HCT116 (cell line): ENCODE measurements at regions not wholly inside any gene's neighbourhood (a gene's known extent, or its start where the extent isn't known, plus 50 kb on each side); places are given as distances from the start of the nearest gene placed in this dataset.

ENCODE experiments used
- ATAC-seq: fragments of 200-7000 bp; cut with Tn5 transposase; 2 replicates; pipeline ENCODE4 v1.9.1; 2020; ENCODE audit warnings: mild to moderate bottlenecking, moderate library complexity
- BruUV-seq: library from RNA; stranded (reverse); fragments of 400-500 nt; replicated peaks from 2 replicates; lab custom pipeline; 2021; lab: Mats Ljungman, UMichigan
- CTCF ChIA-PET: fragments of 300-600 bp; sonication (Branson Sonifier 250); formaldehyde crosslinking; loops from one replicate; lab custom pipeline; 2021; ENCODE audit warnings: antibody characterized with exemption; lab: Charles Lee
- POLR2A ChIA-PET: fragments of 300-600, 350-600 bp; sonication (Branson Sonifier 250); formaldehyde crosslinking; loops from one replicate; lab custom pipeline; 2021; ENCODE audit warnings: antibody characterized with exemption; lab: Charles Lee
- RAD21 ChIA-PET, 2 experiments: fragments of 300-600 bp; sonication (Branson Sonifier 250); formaldehyde crosslinking; loops; one replicate each; lab custom pipeline; 2023; ENCODE audit warnings: low total read pairs in 2 of 2; ENCODE audit not compliant: uncharacterized antibody in 2 of 2, unreplicated experiment in 2 of 2, low non-redundant PET in 1 of 2; lab: Charles Lee
- DNase-seq: peaks from one replicate; pipeline ENCODE4 v3.0.0-alpha.2; 2010; ENCODE audit warnings: low read depth, low spot score
- H2AFZ ChIP-seq: fragments of 200-600 bp; shearing (Covaris generic), sonication (generic); 2 replicates; pipeline ENCODE4 v1.6.1; 2017; ENCODE audit warnings: low read depth, mixed run types, mixed read lengths, antibody characterized with exemption, low read length; ENCODE audit not compliant: poor library complexity, severe bottlenecking
- H3K27ac ChIP-seq: 2 replicates; pipeline ENCODE4 v1.5.1; 2012; ENCODE audit warnings: low read depth, low read length
- H3K27me3 ChIP-seq: fragments of 200-600 bp; sonication (generic); 2 replicates; pipeline ENCODE4 v1.6.1; 2016; ENCODE audit warnings: mixed run types, low read length, mixed read lengths; ENCODE audit not compliant: insufficient read depth
- H3K36me3 ChIP-seq, 2 experiments: fragments of 200-500 bp in 1 of 2; fragments of 200-600 bp in 1 of 2; sonication (Bioruptor generic) in 1 of 2; sonication (generic) in 1 of 2; 2 replicates each; pipeline versions ENCODE4 v1.5.1 to v1.6.1; 2014 to 2016; ENCODE audit warnings: low read length in 2 of 2, inconsistent platforms in 1 of 2, mixed read lengths in 1 of 2, mixed run types in 1 of 2; ENCODE audit not compliant: insufficient read depth in 2 of 2, control insufficient read depth in 1 of 2
- H3K4me1 ChIP-seq, 2 experiments: fragments of 200-600 bp in 1 of 2; sonication (generic) in 1 of 2; 2 replicates each; pipeline versions ENCODE4 v1.5.1 to v1.6.1; 2012 to 2017; ENCODE audit warnings: low read length in 2 of 2, inconsistent platforms in 1 of 2, mild to moderate bottlenecking in 1 of 2, mixed read lengths in 1 of 2, mixed run types in 1 of 2, moderate library complexity in 1 of 2; ENCODE audit not compliant: insufficient read depth in 2 of 2, control insufficient read depth in 1 of 2
- H3K4me2 ChIP-seq: fragments of 200-600 bp; sonication (generic); 2 replicates; pipeline ENCODE4 v1.6.1; 2017; ENCODE audit warnings: mixed run types, low read length, mixed read lengths
- H3K4me3 ChIP-seq, 2 experiments: fragments of 200-600 bp in 1 of 2; sonication (generic) in 1 of 2; replicated peaks in 1 of 2; 2 replicates each; pipeline ENCODE4 v1.5.1; 2011 to 2016; ENCODE audit warnings: low read length in 2 of 2, control low read depth in 1 of 2, low read depth in 1 of 2, mild to moderate bottlenecking in 1 of 2, mixed read lengths in 1 of 2, mixed run types in 1 of 2
- H3K79me2 ChIP-seq: fragments of 200-600 bp; sonication (generic); 2 replicates; pipeline ENCODE4 v1.6.1; 2017; ENCODE audit warnings: mild to moderate bottlenecking, mixed run types, low read length, moderate library complexity, mixed read lengths; ENCODE audit not compliant: insufficient read depth
- H3K9ac ChIP-seq: fragments of 200-600 bp; sonication (generic); 2 replicates; pipeline ENCODE4 v1.6.1; 2016; ENCODE audit warnings: low read length, mixed read lengths
- H3K9me2 ChIP-seq: fragments of 200-600 bp; sonication (generic), shearing (Covaris generic); 2 replicates; pipeline ENCODE4 v1.6.1; 2017; ENCODE audit warnings: mixed run types, mild to moderate bottlenecking, moderate library complexity; ENCODE audit not compliant: insufficient read depth
- H3K9me3 ChIP-seq, 2 experiments: fragments of 200-500 bp in 1 of 2; fragments of 200-600 bp in 1 of 2; sonication (Bioruptor generic) in 1 of 2; sonication (generic) in 1 of 2; 2 replicates each; pipeline ENCODE4 v1.6.1; 2014 to 2017; ENCODE audit warnings: low read length in 2 of 2, mixed read lengths in 2 of 2, inconsistent platforms in 1 of 2, low read depth in 1 of 2, mild to moderate bottlenecking in 1 of 2, mixed run types in 1 of 2, moderate library complexity in 1 of 2; ENCODE audit not compliant: control insufficient read depth in 1 of 2, insufficient read depth in 1 of 2
- H4K20me1 ChIP-seq: fragments of 200-600 bp; sonication (generic), shearing (Covaris generic); 2 replicates; pipeline ENCODE4 v1.6.1; 2017; ENCODE audit warnings: mixed run types, mild to moderate bottlenecking, moderate library complexity; ENCODE audit not compliant: insufficient read depth
- CEBPB ChIP-seq: IDR thresholded peaks from 2 replicates; pipeline ENCODE4 v1.6.1; 2012; ENCODE audit warnings: low read depth
- EGR1 ChIP-seq: IDR thresholded peaks from 2 replicates; pipeline ENCODE4 v1.6.1; 2012; ENCODE audit warnings: low read depth
- EZH2phosphoT487 ChIP-seq: fragments of 200-600 bp; IDR thresholded peaks from 2 replicates; pipeline ENCODE4 v1.6.1; 2018; ENCODE audit warnings: antibody characterized with exemption, borderline replicate concordance
- POLR2A ChIP-seq: IDR thresholded peaks from 2 replicates; pipeline ENCODE4 v1.7.0; 2011; ENCODE audit warnings: borderline replicate concordance; ENCODE audit not compliant: insufficient read depth, insufficient read length; ENCODE audit errors: extremely low read depth
- intact Hi-C: fragments of 100-400 bp; cut with micrococcal nuclease; formaldehyde crosslinking; loops from 2 replicates; pipeline ENCODE4 v1.10.0; 2022
- TF ChIP-seq, protein P1 (sequence below): IDR thresholded peaks from 2 replicates; pipeline ENCODE4 v1.6.1; 2012; ENCODE audit warnings: low read depth
- TF ChIP-seq, protein P2 (sequence below): IDR thresholded peaks from 2 replicates; pipeline ENCODE4 v1.6.1; 2011; ENCODE audit warnings: mild to moderate bottlenecking, low read length, moderate library complexity; ENCODE audit not compliant: insufficient replicate concordance; ENCODE audit errors: extremely low read depth

DNA sequence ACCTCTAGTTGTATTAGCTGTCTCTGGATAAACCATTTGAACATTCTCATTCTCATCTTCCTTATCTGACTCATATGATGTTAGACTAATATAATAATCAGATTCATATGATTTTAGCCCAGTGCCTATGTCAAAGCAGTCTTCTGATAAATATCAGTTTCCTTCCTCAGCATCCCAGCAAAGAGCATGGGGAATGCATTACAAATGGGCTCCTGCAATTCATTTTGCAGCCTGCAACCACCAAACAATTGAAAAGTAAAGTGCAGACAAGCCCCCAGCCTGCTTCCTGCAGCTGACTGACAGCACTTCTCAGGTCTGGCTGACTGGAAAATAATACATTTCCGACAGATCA lies 78.2 kb upstream of the STAC start:
- TF ChIP-seq POLR2A (no peak), EGR1 (no peak), CEBPB (no peak), EZH2phosphoT487 (no peak)
- TF ChIP-seq, protein P1, sequence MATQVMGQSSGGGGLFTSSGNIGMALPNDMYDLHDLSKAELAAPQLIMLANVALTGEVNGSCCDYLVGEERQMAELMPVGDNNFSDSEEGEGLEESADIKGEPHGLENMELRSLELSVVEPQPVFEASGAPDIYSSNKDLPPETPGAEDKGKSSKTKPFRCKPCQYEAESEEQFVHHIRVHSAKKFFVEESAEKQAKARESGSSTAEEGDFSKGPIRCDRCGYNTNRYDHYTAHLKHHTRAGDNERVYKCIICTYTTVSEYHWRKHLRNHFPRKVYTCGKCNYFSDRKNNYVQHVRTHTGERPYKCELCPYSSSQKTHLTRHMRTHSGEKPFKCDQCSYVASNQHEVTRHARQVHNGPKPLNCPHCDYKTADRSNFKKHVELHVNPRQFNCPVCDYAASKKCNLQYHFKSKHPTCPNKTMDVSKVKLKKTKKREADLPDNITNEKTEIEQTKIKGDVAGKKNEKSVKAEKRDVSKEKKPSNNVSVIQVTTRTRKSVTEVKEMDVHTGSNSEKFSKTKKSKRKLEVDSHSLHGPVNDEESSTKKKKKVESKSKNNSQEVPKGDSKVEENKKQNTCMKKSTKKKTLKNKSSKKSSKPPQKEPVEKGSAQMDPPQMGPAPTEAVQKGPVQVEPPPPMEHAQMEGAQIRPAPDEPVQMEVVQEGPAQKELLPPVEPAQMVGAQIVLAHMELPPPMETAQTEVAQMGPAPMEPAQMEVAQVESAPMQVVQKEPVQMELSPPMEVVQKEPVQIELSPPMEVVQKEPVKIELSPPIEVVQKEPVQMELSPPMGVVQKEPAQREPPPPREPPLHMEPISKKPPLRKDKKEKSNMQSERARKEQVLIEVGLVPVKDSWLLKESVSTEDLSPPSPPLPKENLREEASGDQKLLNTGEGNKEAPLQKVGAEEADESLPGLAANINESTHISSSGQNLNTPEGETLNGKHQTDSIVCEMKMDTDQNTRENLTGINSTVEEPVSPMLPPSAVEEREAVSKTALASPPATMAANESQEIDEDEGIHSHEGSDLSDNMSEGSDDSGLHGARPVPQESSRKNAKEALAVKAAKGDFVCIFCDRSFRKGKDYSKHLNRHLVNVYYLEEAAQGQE: no peak
- TF ChIP-seq, protein P2, sequence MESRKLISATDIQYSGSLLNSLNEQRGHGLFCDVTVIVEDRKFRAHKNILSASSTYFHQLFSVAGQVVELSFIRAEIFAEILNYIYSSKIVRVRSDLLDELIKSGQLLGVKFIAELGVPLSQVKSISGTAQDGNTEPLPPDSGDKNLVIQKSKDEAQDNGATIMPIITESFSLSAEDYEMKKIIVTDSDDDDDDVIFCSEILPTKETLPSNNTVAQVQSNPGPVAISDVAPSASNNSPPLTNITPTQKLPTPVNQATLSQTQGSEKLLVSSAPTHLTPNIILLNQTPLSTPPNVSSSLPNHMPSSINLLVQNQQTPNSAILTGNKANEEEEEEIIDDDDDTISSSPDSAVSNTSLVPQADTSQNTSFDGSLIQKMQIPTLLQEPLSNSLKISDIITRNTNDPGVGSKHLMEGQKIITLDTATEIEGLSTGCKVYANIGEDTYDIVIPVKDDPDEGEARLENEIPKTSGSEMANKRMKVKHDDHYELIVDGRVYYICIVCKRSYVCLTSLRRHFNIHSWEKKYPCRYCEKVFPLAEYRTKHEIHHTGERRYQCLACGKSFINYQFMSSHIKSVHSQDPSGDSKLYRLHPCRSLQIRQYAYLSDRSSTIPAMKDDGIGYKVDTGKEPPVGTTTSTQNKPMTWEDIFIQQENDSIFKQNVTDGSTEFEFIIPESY: no peak
- BruUV-seq: no TSS peak
- H3K27ac ChIP-seq: no peak overlapping the region
- 0 out of 4 replicates have a peak, but pooled peaks cover 0 to 3% of the 10 kb centered on the region in 2 experiments for H3K9me3 ChIP-seq
- no peak overlapping the region for H3K9ac ChIP-seq
- H3K4me3 ChIP-seq: no peak overlapping the region
- intact Hi-C loops: no loop called here
- no peak overlapping the region for H3K4me2 ChIP-seq
- ChIA-PET RAD21 (no interaction called here), CTCF (no interaction called here), POLR2A (no interaction called here)
- no peaks in the 10 kb centered on the region for H3K9me2 ChIP-seq
- H2AFZ ChIP-seq: no peak overlapping the region
- no peak for DNase-seq
- no peaks in the 10 kb centered on the region for H3K79me2 ChIP-seq
- H3K36me3 ChIP-seq: no peaks in the 10 kb centered on the region
- H4K20me1 ChIP-seq: no peaks in the 10 kb centered on the region
- no peaks in the 10 kb centered on the region for H3K4me1 ChIP-seq
- ATAC-seq: no peak
- H3K27me3 ChIP-seq: no peaks in the 10 kb centered on the region
